CD4-positive, alpha-beta T cell treated with Interleukin-17A for 1 hour (primary cell): ENCODE measurements at regions not wholly inside any gene's neighbourhood (a gene's known extent, or its start where the extent isn't known, plus 50 kb on each side); places are given as distances from the start of the nearest gene placed in this dataset.
"Not testable (repeated sequence)": the region's sequence is repeated elsewhere in the genome, so short reads cannot be mapped to it uniquely, and the experiment has no call there.

Experiments
- DNase-seq: peaks from one replicate; pipeline ENCODE4 v3.0.0-alpha.2; 2020

- no peak for DNase-seq
These were observed 446.6 kb downstream of the BUD13 start for GRCh38 chr11:116326146-116326545.

- DNase-seq: no peak
These were observed 447.5 kb downstream of the BUD13 start for GRCh38 chr11:116325247-116325646.

GRCh38 chr11:116324077-116324476 is 448.7 kb downstream of the BUD13 start:
- not testable (repeated sequence) for DNase-seq

- no peak for DNase-seq
These were observed 455.6 kb downstream of the BUD13 start for GRCh38 chr11:116317212-116317611.

- DNase-seq: no peak
These were observed 458.8 kb downstream of the BUD13 start for GRCh38 chr11:116314006-116314405.

GRCh38 chr11:116312570-116313391 is 460.0 kb downstream of the BUD13 start:
- DNase-seq: no peak

GRCh38 chr11:116311206-116311605 is 461.6 kb downstream of the BUD13 start:
- DNase-seq: no peak

GRCh38 chr11:116310698-116311097 is 462.1 kb downstream of the BUD13 start:
- no peak for DNase-seq

- DNase-seq: no peak
These were observed 462.6 kb downstream of the BUD13 start for GRCh38 chr11:116310226-116310625.

GRCh38 chr11:116309446-116309845 is 463.3 kb downstream of the BUD13 start:
- DNase-seq: no peak

- no peak for DNase-seq
These were observed 470.0 kb downstream of the BUD13 start for GRCh38 chr11:116302756-116303155.

- DNase-seq: no peak
These were observed 471.6 kb downstream of the BUD13 start for GRCh38 chr11:116301141-116301540.

- DNase-seq: no peak
These were observed 472.6 kb downstream of the BUD13 start for GRCh38 chr11:116300232-116300631.

GRCh38 chr11:116294630-116295029 is 478.2 kb downstream of the BUD13 start:
- no peak for DNase-seq

- no peak for DNase-seq
These were observed 484.9 kb downstream of the BUD13 start for GRCh38 chr11:116287866-116288265.

- no peak for DNase-seq
These were observed 487.8 kb downstream of the BUD13 start for GRCh38 chr11:116285026-116285425.

- DNase-seq: no peak
These were observed 489.5 kb downstream of the BUD13 start for GRCh38 chr11:116283300-116283699.

- DNase-seq: no peak
These were observed 490.3 kb downstream of the BUD13 start for GRCh38 chr11:116282481-116282880.

GRCh38 chr11:116281173-116282160 is 491.3 kb downstream of the BUD13 start:
- DNase-seq: no peak

GRCh38 chr11:116279511-116279910 is 493.3 kb downstream of the BUD13 start:
- DNase-seq: no peak

GRCh38 chr11:116278076-116278475 is 494.7 kb downstream of the BUD13 start:
- DNase-seq: no peak

GRCh38 chr11:116276051-116277044 is 496.4 kb downstream of the BUD13 start:
- DNase-seq: peak; percentile 69
